ENCODE measurements at regions not wholly inside any gene's neighbourhood (a gene's known extent, or its start where the extent isn't known, plus 50 kb on each side); places are given as distances from the start of the nearest gene placed in this dataset.

- TF ChIP-seq CTCF (tag by site-specific recombination; IDR thresholded peaks at IDR 0.05) (no peak), KLF16 (tag by site-specific recombination; IDR thresholded peaks at IDR 0.05) (no peak), KLF7 (tag by site-specific recombination; IDR thresholded peaks at IDR 0.05; ENCODE audit: borderline replicate concordance) (no peak)
Observed at GRCh38 chr1:102687383-102687782, 420.9 kb downstream of the COL11A1 start.
